ENCODE measurements at regions not wholly inside any gene's neighbourhood (a gene's known extent, or its start where the extent isn't known, plus 50 kb on each side); places are given as distances from the start of the nearest gene placed in this dataset.

- Histone ChIP-seq H3K4me1 (no peaks in the 10 kb centered on the region), H3K27ac (no peak overlapping the region), H3K27me3 (no peaks in the 10 kb centered on the region), H3K4me3 (no peak overlapping the region), H3K36me3 (replicated peaks in 1 of 2; ENCODE audit: insufficient read depth in 1 of 2, low read depth in 2 of 2) (no peaks in the 10 kb centered on the region), H3K9me3 (no peaks in the 10 kb centered on the region)
- WGBS, 2 donors, result 15 to 45% methylated on average over 1 of the region's 1 CpG
- ATAC-seq, result no peak
- DNase-seq, result no peak
- TF ChIP-seq CTCF (IDR thresholded peaks at IDR 0.05) (peak in 2 of 7 experiments; percentile 23 to 25), POLR2A (IDR thresholded peaks at IDR 0.05) (no peak)
- intact Hi-C loops (cut with DNase I), result no loop called here
These were observed 160.6 kb downstream of the CYLD start for GRCh38 chr16:50902457-50902856.

- H3K4me1 ChIP-seq, result no peaks in the 10 kb centered on the region
- no peaks in the 10 kb centered on the region for H3K9me3 ChIP-seq
- WGBS, 2 donors, result 74 to 86% methylated on average over 2 of the region's 2 CpGs
- intact Hi-C loops (cut with DNase I), result no loop called here
- H3K27ac ChIP-seq, result no peak overlapping the region
- DNase-seq, result no peak
- no peak overlapping the region for H3K4me3 ChIP-seq
- TF ChIP-seq POLR2A (IDR thresholded peaks at IDR 0.05) (no peak), CTCF (IDR thresholded peaks at IDR 0.05) (no peak)
- ATAC-seq, result no peak
- H3K36me3 ChIP-seq (replicated peaks in 1 of 2; ENCODE audit: insufficient read depth in 1 of 2, low read depth in 2 of 2), result no peaks in the 10 kb centered on the region
- H3K27me3 ChIP-seq, result no peaks in the 10 kb centered on the region
These were observed 159.2 kb downstream of the CYLD start for GRCh38 chr16:50901062-50901461.

- intact Hi-C loops (cut with DNase I), result no loop called here
- Histone ChIP-seq H3K4me3 (no peak overlapping the region), H3K4me1 (no peaks in the 10 kb centered on the region), H3K27ac (no peak overlapping the region), H3K9me3 (no peaks in the 10 kb centered on the region), H3K27me3 (no peaks in the 10 kb centered on the region), H3K36me3 (replicated peaks in 1 of 2; ENCODE audit: insufficient read depth in 1 of 2, low read depth in 2 of 2) (no peaks in the 10 kb centered on the region)
- WGBS, 2 donors, result 56 to 59% methylated on average over 5 of the region's 5 CpGs
- no peak for ATAC-seq
- TF ChIP-seq CTCF (IDR thresholded peaks at IDR 0.05) (no peak), POLR2A (IDR thresholded peaks at IDR 0.05) (no peak)
- no peak for DNase-seq
These were observed 158.6 kb downstream of the CYLD start for GRCh38 chr16:50900391-50900942.

GRCh38 chr16:50899951-50900350 is 158.1 kb downstream of the CYLD start:
- TF ChIP-seq CTCF (IDR thresholded peaks at IDR 0.05) (no peak), POLR2A (IDR thresholded peaks at IDR 0.05) (no peak)

GRCh38 chr16:50889746-50890145 is 147.9 kb downstream of the CYLD start:
- Histone ChIP-seq H3K4me3 (no peak overlapping the region), H3K4me1 (no peaks in the 10 kb centered on the region), H3K27me3 (no peaks in the 10 kb centered on the region), H3K27ac (no peak overlapping the region), H3K9me3 (no peaks in the 10 kb centered on the region), H3K36me3 (replicated peaks in 1 of 2; ENCODE audit: insufficient read depth in 1 of 2, low read depth in 2 of 2) (no peaks in the 10 kb centered on the region)
- DNase-seq (no peak), ATAC-seq (no peak)
- no peak for TF ChIP-seq CTCF (IDR thresholded peaks at IDR 0.05)
- no peak for TF ChIP-seq POLR2A (IDR thresholded peaks at IDR 0.05)
- WGBS, 2 donors, result 65 to 69% methylated on average over 7 of the region's 7 CpGs
- intact Hi-C loops (cut with DNase I), result no loop called here

More at GRCh38 chr16:50899951-50900350, 158.1 kb downstream of the CYLD start:
- H3K4me3 ChIP-seq, result no peak overlapping the region
- H3K4me1 ChIP-seq, result no peaks in the 10 kb centered on the region
- DNase-seq, result no peak
- no peaks in the 10 kb centered on the region for H3K36me3 ChIP-seq (replicated peaks in 1 of 2; ENCODE audit: insufficient read depth in 1 of 2, low read depth in 2 of 2)
- no peak for ATAC-seq
- no peaks in the 10 kb centered on the region for H3K9me3 ChIP-seq
- WGBS, 2 donors, result 83 to 88% methylated on average over 2 of the region's 2 CpGs
- intact Hi-C loops (cut with DNase I), result no loop called here
- H3K27me3 ChIP-seq, result no peaks in the 10 kb centered on the region
- H3K27ac ChIP-seq, result no peak overlapping the region
